ENCODE measurements at regions not wholly inside any gene's neighbourhood (a gene's known extent, or its start where the extent isn't known, plus 50 kb on each side); places are given as distances from the start of the nearest gene placed in this dataset.

DNA sequence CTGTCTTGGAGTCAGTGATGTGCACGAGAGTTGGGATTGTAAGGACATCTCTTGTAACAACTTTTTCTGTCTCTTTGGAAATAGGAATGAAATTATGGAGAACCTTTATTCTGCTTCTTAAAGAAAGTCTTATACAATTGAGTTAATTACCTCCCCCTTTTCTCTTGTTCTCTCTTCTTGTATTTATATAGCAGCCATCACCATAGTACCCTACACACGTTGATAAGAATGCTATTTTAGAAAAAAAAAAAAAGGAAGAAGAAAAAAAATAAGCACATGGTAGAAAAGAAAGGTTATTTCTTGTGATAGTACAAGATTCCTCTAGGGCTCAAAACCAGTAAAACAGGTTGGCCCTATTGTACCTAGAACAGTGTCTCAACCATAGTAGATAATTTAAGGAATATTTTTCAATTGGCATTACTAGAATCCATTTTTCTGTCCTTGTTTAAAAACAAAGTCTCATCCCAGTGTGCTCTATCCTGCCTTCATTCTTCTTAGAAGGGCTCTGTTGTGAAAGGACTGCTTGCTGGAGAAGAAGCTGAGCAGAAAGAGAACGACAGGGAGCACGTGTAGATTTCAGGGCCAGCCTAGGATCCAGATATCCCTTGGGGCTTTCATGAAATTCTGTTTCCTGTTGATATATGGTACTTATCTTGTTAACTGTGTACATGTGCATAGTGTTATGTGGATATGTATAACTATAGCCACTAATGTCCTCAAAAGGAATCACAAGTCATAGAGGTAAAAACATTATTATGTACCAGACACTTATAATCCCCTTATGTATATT, 392.3 kb upstream of the MEF2C start:
- no peak for DNase-seq

GRCh38 chr5:89273289-89273688, 390.3 kb upstream of the MEF2C start:
- no peak for DNase-seq

- DNase-seq: no peak
These were observed 387.9 kb upstream of the MEF2C start for GRCh38 chr5:89270901-89271300.

DNA sequence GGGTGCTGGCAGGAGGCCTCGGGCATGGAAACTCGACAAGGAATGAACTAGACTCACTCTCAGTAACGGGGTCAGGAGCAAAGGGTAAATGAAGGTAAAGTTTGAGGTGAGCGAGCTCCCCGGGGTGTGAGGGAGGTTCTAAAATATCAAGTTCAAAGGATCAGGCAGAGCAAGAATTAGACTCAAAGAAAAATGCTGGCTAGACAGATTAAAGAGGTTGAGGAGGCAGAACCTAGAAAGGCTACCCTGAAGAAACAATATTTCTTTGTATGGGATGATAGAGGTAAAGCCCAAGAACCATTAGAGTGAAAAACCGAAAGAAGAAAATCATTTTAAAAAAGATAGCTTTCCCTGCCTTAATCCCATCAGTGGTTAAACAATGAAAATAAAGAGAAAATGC, 386.7 kb upstream of the MEF2C start:
- DNase-seq: no peak

GRCh38 chr5:89268460-89268859, 385.5 kb upstream of the MEF2C start:
- no peak for DNase-seq

- DNase-seq: no peak
These were observed 384.8 kb upstream of the MEF2C start for GRCh38 chr5:89267788-89268187.

DNA sequence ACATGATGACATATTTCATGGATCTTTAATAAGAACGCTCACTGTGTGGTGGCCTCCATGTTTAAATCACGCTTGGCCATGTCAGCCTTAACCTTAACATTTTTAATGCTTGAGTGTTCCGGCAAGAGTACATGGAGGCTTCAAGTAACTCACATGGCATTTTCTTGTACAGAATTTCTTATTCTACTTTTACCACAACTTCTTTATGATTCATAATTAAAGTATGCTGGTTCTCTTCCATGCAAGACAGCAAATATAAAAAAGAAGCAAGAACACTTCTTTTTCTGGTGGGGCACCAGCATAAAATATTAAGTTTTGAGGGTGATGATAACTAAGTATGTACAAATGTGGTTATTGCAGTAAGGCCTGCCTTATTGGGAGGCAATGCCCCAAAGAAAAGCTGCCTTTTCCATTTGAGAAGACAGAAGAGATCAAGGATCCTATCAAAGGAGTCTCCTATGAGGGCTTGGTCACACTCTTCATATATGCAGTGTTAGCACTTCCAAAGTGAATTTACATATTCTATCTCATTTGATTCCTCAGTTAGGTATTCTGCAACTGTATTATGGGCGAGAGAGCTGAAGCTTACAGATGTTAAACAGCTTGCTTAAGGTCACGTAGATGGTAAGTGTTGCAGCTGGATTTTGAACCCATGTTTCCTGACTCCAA, 382.7 kb upstream of the MEF2C start:
- no peak for DNase-seq

DNA sequence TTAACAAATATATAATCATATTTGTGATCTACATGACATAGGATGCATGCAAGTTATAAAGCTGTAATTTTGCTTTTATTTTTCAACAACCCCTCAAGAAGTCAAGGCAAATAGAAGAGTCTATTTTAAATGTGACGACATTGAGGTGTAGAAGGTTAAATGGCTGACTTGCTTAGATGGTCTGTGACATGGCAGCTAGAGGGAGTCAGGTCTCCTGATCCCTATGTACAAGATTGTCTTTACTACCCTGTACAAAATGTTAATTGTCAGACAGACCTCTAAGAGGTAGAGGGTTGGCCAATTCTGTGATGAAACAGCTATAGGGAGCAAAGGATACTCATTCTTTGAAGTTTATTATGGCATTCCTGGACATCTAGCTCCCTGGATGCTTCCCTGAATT, 380.9 kb upstream of the MEF2C start:
- DNase-seq: no peak

DNA sequence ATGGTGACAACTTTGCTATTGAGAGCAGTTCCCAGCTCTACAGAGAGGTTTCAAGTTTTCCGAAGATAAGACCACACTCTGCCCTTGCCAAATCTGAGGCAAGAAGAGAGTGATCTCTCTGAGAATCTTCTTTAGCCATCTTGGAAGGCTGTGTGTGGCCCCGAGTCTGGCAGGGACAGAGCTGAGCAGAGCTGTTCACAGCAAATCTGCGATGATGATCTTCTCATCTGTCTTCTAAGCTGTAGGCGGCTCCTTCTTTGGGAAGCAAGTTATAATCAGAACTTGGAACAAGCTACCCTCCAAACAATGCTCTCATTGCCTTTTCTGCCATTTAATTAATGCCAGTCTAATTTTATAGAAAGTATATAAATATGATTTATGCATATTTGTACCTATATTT, 379.0 kb upstream of the MEF2C start:
- DNase-seq: no peak

DNA sequence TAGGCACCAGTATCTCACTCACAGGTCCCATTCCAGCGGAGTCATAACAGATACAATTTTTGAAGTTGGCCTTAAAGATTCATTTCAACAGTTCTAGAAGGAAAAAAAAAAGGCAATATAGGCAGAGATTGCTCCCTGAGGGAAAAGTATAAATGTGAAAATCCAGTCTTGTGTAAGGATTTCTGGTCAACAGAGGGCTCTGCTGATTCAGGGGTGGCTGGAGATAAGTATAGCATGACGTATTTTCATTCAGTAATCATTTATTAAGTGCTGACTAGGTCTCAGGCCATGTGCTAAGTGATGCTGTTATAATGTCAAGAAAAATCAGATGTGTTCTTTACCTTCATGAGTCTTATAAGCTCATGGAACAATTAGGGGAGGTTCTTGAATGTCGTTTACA, 377.3 kb upstream of the MEF2C start:
- DNase-seq: no peak

DNA sequence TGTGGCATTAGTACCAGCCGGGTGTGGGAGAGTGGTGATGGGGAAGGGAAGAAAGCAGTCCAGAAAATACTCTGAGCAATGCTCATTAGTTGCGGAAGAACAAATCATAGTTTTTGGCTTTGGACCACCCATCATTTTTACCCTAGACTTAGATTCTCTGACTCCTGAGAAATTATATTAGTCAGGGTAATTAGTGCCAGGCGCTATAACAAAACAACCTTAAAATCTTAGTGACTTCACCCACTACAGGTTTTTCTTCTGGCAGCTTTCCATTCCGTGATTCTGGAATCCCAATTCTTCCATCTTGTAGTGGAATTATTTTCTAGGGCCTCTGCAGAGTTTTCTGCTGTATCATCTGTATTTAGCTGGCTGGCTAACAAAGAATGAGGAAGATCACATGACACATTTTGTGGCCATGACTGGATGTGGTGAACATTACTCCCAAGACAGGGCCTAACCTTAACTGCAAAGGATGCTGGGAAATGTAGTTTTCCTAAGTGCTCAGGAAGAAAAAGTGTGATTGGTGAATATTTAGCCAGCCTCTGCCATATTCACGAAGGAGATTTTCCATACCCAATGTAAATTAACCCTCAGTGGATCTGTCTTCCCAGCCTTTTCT, 373.0 kb upstream of the MEF2C start:
- no peak for DNase-seq

DNA sequence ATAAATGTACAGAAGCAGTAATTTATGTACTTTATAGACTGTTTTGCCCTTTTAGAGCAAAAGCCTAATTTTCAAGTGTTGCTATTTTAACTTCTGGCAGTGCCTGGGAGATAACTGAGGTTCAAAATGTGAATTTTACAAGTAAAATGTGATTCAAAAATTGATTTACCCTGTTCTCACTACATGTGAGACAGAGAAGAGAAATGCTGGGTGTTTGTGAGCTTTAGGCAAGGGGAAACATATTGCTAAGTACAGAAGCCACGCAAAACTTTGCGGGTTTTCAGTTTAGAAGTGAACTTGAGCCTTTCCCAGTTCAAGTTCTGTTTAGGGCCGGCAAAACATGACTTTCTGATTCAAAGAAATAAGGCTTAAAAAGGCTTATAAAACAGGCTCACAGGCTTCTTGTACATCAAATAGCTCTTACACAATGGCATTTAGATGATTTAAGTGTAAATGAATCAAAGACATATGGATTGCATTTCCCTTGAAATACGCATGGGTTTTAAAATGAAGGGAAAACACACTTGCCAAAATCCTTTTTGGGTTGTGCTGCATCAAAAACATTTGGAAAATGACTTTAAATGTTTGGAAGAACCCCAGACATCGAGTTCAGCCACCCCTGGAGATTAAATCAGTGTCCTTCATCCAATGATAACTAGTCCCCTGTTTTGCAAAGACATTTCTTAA, 370.8 kb upstream of the MEF2C start:
- no peak for DNase-seq

- DNase-seq: no peak
These were observed 363.9 kb upstream of the MEF2C start for GRCh38 chr5:89246864-89247263.

DNA sequence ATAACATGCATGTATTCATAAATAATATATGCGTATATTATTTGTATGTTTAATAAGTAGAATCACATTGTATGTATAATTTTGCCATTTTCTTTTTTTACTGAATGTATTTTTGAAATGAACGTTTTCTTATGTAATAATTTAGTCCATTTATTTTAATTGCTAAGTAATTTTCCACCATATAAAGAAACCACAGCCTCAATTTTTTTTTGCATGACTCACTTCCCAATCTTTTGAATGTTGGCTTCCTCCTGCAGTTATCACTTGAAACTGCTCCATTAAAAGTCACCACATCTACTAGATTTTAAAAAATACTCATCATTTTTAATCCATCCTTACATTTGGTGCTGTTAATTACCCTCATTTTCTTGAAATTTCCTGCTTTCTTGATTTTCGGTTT, 363.3 kb upstream of the MEF2C start:
- no peak for DNase-seq

DNA sequence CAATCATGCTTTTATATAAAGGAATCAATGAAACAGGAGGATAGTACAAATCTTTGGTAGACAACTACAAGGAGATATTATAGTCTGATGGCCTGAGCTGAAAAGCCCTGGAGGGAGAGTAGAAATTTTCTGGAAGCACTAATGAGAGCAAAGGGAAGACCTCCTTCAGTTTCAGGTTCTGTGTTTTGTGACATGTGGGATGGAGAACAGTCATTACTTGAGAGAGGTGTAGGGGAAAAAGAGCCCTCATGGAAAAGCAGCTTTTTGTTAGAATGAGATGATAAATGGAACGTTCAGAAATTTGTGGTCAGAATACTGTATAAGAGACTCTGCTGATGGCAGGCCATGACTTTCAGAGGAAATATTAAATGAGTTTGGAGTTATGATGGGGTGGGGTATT, 360.6 kb upstream of the MEF2C start:
- DNase-seq: no peak

GRCh38 chr5:89241186-89241585, 358.2 kb upstream of the MEF2C start:
- DNase-seq: no peak

DNA sequence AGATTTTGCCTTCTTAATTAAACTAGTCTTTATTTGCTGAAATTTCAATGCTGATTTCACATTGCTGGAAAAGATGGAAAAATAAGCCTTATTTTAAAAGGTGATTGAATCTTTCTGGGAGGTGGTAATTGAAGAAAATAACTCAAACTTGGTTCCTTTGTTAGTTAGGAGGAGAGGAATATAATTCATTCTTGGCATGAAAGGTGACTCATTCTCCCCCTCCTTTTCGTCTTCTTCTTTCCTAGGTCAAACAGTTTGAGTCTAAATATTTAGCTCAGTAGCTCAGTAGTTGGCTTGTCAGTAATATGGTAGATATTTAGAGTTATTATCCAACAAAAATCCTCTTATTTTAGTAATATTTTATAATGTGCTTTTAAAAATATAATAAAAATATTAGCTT, 353.9 kb upstream of the MEF2C start:
- no peak for DNase-seq

DNA sequence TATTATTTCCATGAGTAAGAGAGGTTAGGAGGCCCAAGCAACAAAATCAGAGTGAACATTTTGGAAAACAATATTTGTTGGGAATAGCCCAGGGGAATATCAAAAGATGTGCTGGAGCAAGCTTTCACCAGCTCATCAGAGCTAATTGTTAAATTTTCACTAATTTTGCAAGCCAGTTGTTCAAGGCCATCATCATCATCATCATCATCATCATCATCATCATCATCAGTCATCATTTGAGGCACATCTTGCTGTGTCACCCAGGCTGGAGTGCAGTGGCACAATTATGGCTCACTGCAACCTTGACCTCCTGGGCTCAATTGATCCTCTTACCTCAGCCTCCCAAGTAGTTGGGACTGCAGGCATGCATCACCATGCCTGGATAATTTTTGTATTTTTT, 350.5 kb upstream of the MEF2C start:
- DNase-seq: no peak

GRCh38 chr5:89232139-89232603, 349.2 kb upstream of the MEF2C start:
- no peak for DNase-seq

GRCh38 chr5:89230178-89230577, 347.2 kb upstream of the MEF2C start:
- DNase-seq: no peak

DNA sequence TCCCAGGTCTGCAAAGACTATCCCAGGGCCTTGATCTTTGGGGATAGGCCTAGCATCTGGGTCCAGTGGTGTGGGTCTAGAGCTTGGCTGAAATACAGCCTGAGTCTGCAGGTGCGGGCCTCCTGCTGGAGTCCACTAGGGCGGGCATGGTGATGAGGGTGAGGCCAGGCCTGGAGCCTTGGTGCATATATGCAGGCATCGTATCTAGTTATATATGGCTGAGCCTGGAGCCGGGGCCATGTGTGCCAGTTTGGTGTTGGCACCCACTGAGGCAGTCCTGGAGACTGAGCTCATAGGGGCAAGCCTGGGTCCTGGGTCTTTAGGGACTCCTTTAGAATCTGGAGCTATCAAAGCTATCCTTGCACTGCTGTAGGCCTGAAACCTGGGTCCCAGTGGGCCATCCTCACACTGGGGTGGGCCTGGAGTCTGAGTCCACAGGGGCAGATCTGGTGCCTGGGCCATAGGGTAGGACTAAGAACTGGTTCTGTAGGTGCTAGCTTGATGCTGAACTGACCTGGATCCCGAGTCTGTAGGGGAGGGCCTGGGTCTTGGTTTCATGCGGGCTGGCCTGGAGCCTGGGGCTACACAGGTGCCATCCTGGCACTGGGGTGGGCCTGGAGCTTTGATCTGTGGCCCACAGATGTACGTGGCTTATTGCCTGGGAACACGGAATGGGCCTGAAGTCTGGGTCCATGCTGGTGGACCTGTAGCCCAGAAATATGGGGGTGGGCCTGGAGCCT, 346.5 kb upstream of the MEF2C start:
- DNase-seq: no peak

DNA sequence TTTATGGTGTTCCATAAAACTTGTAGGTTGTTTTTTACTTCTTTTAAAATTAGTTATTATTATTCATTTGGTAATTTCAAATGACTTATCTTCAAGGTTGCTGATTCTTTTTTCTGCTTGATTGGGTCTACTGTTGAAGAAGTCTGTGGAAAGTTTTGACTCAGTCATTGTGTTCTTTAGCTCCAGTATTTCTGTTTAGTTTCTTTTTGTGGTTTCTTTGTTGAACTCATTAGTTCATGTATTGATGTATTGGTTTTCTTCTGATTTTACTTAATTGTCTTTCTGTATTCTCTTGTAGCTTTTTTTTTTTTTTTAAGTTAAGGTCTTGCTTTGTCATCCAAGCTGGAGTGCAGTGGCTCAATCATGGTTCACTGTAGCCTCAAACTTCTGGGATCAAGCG, 345.4 kb upstream of the MEF2C start:
- DNase-seq: no peak

All from renal pelvis (tissue), 1 donor.